Activated T-cell treated with anti-CD3 and anti-CD28 coated beads for 24 hours (primary cell): ENCODE measurements at regions not wholly inside any gene's neighbourhood (a gene's known extent, or its start where the extent isn't known, plus 50 kb on each side); places are given as distances from the start of the nearest gene placed in this dataset.

Experiments
- DNase-seq: peaks from one replicate; pipeline ENCODE4 v3.0.0-alpha.2; 2020; ENCODE audit warnings: low read depth

DNA sequence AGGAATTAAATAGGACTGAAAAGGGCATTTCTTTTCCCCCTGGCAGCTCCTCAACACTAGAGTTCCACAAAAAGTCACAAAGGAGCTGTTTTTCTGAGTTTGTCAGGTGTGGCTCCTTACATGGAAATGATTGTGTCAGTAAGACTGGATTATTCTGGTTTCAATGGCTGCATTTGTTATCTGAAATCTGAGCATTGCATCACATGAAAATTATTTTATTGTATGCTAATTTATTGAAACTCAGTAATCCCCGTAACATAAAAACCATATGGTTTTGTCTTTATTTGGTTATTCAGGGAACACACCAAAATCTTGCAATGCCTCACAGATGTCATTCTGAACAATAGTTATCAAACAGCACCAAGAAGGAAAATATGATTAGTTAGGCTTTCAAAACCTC, 439.7 kb upstream of the TNP1 start:
- no peak for DNase-seq

DNA sequence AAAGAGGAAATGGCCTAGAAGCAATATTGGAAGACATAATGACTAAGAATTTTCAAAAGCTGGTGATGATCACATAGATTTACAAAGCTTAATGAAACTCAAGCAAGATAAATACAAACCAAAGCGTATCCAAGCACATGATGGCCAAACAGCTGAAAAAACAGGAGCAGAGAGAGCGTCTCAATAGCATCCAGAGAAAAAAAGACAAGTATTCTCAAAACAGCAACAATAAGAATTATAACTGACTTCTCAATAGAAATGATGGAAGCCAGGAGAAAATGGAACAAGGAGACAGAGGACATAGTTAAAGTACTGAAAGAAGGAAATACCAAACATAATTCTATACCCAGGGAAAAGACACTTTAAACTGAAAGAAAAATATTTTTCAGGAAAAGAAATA, 437.2 kb upstream of the TNP1 start:
- no peak for DNase-seq

DNA sequence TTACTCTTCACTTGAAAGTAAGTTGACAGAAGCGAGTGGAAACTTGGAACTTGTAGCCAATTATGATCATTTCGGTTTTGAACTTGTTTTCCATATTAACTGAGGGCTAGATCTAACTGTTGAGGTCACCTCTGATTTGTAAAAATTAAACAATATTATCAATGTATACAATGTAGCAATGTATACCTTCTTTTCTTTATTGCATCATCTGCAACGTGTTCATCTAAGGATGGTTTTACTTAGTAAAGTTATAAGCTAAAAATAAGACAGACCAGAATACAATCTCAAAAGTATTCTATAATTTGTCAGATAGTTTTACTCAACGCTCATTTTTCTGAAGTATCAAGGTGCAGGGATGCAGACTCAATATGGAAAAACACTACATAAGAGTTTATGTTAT, 435.0 kb upstream of the TNP1 start:
- no peak for DNase-seq

DNA sequence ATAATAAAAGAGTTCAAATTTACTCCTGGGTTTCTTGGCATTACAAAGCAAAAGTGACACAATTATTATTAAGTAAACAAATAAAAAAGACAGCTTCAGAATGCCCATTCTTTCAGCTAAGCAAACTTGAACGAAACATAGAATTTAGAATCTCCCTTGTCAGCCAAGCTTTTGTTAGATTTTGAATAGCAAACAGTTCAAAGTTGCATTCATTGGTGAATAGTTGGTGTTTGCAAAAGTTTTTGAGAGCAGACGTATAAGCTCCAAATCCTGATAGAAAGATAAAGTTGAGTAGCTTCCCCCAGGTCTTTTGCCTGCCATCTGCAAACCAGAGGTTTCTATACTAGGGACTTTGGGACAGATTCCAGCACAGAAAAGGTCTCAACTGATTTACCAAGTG, 434.3 kb upstream of the TNP1 start:
- DNase-seq: no peak

DNA sequence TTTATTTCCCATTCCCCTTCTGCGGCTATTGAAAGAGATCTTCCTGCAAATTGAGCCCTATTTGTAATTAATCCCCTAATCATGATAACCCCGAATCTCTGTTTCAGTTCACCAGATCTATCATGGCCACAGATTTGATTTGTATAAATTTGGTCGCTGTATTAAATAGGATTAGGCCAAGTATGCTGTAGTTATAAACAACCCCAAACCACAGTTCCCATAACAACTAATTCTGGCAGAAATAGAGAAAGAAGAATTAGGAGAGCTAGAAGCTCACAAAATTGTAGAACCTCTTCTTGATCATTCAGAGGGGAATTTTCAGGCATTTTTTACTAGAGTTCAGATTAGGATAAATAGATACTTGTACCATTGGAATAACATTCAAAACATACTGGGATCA, 433.7 kb upstream of the TNP1 start:
- DNase-seq: no peak

DNA sequence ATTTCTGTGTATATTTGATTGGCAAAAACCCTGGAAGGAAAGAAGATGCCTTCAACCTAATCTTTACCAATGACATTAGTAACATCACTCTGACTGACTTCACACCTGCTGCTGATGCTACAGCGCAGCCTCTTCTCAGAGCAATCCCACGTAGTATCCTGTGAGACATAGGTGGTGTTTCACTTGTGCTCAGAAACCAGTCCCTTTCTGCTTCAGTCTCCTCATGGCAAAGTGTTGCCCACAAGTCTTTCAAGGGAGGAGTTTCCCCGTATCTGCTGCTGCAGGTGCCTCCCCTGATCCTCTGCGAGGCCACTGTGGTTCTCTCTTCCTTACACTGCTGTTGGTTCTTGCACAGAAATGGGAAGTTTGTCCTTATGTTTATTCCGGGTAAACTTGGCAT, 433.2 kb upstream of the TNP1 start:
- DNase-seq: no peak

DNA sequence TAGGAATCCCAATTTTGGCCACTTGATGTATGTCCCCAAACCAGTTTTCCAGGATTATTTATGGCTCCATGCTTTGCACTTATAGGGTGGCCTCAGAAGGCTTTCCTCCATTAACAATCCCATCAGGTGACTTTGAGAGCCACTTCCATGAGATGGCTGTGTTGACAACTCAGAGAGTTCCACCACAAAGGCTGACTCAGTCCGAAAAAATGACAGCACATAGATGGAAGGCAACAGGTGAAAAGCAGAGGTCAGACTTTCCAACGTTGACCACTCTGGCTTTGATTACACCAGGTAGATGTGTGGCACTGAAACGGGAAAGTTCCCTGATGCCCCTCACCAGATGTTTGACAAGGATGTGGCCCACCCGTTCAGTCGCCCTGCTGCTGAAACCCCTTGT, 431.4 kb upstream of the TNP1 start:
- DNase-seq: no peak

DNA sequence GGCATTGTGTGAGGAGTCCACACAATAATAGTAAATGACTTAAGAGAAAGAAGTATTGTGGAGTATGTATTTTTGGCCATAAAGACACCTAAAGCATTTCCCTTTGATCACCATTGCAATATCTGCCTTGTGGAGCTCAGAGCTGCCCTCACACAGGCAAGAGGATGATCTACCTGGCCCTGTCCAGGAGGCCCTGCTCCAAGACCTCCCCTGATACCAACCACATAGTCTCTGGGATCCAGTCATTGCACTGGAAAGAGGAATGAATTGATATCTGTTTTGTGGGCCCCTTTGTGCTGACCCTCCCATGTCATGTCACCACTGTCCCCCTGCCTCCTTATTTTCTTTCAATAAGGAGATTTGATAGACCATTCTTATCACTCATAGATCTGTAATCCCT, 430.6 kb upstream of the TNP1 start:
- DNase-seq: no peak

DNA sequence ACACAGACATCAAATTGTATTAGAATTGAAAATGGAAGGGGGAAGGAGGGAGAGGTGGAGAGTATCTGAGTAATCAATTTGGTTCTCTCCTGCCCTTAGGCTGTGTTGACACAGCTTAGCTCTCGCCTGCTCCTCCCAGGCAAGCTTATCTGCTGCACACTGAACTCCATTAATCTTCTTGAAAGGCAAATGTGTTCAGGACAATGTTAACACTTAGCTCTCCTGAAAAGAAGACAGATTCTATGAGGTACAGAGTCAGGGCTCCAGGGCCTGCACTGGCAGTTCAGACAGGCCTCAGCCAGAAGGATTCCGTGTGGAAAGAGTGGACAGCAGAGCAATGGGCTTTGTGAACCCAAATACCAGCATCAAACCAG, 430.0 kb upstream of the TNP1 start:
- no peak for DNase-seq

DNA sequence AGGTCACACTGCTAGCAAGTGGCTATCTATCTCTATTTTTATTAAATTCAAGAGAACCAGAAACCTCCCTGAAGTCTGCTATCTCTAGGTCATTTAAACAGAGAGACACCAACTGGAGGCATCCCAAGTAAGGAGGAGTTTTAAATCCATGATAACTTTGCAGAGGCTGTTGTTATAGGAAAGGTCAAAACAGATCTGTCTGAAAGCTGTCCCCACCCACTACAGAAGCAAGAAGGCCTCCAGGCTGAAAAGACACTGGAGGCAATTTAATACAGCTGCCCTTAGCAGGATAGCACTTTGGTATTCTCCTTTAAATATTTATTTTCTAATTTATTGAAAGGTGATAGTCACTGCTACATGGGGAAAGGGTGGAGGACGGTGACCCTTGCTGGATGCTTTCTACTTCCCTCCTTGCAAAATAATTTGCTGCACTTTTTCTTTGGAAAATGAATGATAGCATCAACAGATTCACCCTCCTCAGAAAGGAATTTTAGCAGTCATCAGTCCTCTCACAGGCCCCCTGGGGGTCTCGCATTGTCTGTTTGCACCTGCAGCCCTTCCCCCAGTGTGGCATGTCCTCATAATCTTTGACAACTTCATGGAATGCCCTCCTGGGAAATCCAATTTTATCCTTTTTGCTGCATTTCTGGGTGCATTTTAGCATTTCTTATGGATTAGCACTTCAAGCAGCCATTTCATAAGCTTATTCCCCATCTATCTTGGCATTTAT, 429.5 kb upstream of the TNP1 start:
- no peak for DNase-seq

DNA sequence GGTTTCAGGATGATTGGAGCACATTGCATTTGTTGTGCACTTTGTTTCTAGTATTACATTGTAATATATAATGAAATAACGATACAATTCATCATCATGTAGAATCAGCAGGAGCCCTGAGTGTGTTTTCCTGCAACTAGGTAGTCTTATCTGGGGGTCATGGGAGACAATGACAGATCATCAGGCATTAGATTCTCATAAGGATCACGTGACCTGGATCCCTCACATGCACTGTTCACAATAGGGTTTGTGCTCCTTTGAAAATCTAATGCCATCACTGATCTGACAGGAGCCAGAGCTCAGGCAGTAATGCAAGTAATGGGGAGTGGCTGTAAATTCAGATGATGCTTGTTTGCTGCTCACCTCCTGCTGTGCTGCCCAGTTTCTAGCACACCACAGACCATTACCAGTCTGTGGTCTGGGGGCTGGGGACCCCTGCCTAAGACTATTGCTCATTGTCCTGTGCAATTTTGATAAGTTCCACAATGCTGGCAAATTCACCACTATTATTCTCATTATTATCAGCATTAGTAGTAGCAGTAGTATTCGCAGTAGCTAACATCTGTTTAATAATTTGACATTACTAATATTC, 428.7 kb upstream of the TNP1 start:
- DNase-seq: no peak

DNA sequence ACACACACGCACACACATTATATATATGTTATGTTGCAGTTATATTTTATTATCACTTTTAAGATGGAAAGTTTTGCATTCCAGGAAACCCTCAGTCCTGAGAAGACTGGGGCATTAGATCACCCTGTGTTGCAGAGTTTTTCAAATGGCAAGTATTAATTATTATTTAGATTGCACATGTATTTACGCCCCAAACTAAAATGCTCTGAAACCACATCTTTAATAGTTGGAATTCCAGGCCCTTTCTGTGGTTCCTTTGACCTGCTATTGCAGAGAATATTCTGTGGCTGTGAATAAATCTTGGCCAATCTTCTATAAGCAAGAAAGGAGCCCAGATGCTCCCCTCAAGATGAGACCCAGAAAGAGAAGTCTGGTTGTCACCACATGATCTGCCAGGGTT, 427.0 kb upstream of the TNP1 start:
- no peak for DNase-seq

DNA sequence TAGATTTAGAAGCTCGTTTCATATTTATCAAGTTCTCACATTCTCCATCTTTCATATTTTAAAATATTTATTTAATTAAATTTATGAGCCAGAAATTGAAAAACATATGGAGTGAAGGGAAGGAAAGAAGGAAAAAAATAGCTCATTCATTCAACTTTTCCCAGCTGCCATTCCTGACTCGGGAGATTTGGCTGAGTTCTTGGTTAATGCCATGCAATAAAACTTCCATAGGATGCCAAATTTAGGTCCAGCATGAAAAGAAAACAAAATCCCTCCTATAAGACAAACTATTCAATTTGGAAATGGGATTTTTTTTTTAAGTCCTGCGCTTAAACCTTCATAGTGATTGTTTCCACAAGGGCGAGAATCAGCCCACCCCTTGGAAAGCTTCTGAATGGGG, 426.1 kb upstream of the TNP1 start:
- DNase-seq: no peak

DNA sequence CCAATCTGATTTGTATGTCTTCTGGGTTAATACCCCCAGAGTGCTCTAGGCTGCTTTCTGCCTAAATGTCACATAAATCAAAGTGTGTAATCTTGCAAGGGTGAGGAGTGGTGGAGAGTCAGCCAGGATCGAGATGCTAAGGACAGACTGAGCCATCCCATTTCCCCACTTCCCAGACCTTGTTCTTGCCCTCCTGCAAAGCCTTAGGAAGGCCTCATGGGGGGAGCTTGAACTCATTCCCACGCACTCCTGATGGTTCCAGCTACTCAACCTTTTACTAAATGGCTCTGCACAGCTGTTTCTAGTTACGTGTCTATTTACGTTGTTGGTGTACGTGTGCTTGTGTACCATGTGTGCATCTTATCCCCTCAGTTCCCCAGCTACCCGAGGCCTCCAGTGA, 423.6 kb upstream of the TNP1 start:
- DNase-seq: no peak

DNA sequence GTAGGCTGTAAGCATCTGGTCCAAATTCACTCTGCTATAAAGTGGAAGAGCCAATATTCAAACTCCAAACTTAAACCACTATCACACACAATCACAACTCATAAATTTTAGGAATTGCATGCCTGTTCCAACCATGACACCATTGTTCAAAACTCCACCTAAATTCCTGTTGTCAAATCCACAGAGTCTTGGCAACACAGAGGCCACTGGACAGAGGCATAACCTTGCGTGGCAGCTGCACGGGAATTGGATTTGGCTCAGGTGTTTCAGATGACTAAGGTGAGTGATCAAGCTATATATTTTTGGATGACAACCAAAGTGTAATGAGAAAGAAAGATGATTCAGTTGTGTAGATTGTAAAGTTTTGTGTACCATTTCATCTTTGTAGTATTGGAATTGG, 422.7 kb upstream of the TNP1 start:
- no peak for DNase-seq

DNA sequence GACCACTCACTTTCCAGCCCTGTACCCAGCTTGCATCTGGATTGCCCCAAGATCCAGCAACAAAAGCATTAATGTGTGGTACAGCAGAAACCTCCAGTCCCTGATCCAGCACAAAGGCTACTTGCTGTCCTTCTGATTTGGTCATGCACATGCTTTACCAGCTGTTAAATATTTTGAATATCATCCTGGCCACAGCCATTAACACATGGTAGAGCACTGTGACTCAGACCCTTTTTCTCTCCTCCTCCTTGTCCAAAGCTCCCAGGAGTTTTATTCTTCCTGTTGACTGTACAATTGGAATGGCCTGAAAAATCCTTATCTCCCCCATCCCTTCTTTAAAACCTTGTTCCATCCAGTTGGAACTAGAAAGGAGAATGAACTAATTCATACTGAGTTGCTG, 419.7 kb upstream of the TNP1 start:
- DNase-seq: no peak

DNA sequence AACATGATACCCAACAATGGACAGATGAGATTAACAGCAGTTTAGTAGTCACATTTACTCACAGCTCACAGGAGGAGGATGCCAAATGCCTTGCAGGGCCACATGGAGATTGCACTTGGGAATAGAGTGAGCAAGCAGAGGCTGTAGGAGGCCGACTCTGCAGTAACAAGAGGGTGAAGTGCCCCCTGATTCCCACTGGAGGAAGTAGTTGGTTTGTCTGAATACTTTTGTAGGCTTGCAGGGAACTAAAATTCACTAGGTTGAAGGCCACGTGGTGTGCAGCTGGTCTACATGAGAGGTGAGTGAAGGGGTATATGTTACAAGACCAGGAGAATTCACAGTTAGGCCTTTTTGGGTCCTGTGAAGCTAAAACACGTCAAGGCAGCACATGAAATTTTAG, 419.3 kb upstream of the TNP1 start:
- no peak for DNase-seq

DNA sequence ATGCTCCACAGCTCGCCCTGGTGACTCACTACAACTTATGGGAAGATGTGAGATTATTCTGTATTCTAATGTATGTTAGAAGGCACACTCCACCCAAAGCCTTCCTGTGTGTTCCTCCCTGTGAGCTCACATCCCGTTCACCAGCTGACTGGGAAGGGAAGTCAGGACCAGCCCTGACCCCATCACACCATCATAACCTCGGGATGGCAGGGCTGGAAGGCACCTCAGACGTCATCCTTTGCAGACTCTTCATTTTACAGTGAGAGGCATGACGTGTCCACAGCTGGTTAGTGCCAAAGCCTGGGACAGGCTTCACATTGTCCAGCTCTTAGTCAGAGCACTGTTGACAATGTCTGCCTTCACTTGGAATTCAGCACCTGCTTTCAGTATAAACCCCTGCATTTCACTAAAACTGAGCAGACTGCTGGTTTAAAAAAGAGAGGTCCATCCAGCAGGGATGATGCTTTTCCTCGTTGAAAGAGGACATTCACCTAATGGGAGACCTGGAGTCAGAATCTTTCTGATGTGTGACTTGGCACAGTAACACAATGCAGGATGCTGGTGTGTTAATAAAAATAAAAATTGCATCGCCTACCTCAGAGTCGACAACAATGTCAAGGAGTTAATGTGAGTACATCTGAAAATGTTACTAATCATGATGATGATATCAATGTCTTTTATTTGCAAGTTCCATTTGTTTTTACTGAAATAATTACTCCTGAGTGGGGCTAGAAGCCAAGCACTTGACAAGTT, 418.0 kb upstream of the TNP1 start:
- no peak for DNase-seq

DNA sequence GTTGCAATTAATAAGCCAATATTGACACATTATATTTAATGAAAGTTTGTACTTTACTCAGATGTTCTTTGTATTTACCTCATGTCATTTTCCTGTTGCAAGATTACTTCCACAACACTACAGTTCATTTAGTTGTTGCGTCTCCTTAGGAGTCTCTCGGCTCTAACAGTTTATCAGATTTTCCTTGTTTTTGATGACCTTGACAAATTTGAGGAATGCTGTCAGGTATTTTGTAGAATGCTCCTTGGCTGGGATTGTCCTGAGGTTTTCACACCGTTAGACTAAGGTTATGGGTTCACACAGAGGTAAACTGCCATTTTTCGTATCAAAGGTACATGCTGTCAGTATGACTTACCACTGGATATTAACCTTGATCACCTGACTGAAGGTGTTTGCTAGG, 416.6 kb upstream of the TNP1 start:
- DNase-seq: no peak

DNA sequence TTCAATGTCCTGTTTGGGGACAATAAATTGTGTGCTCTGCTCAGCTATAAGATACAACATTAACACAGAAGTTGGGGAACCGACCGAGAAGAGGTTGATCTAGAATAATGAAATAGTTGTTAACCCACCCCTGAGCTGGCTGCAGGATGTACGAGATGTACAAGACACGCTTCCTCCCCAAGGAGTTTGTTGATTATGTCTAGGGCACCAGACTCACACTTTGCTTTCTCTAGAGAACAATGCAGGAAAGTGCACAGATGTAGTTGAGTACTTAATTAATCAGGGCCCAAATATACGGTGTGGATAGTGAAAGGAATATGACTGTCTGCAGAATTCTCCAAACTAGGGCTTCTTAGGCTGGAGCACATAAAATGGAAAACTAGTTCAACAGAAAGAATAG, 415.2 kb upstream of the TNP1 start:
- DNase-seq: no peak

DNA sequence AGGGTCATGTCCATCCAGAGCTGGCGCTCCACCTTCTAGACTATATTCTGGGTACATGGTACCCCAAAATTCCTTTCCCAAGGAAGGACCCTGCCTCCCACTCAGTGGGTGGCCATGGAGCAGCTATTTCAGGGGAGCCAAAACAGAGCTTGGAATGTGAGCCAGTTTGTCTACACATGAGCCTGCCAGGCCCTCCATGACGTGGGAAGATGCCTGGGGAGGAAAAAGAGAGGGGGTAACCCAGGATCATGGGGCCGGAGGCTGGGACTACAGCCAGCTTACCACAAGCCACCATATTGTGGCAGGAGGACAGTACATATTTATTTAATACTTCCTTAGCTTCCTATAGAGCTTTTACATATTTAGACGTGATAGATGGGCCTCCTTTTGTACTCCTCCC, 414.7 kb upstream of the TNP1 start:
- no peak for DNase-seq

DNA sequence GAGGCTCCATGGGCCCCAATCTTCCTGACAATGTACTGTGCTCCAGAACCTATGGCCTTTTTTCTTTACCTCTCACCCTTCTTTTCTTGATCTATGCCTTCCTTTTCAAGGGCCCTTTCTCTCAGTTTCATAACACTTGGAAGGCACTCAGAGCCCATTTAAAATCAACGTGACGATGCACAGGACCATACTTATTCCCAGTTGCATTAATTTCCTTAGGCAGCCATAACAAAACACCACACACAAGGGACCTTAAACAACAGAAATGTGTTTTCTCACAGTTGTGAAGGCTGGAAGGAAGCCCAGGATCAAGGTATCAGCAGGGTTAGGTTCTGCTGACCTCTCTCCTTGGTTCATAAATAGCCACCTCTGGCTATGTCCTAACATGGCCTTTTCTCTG, 414.0 kb upstream of the TNP1 start:
- DNase-seq: no peak

DNA sequence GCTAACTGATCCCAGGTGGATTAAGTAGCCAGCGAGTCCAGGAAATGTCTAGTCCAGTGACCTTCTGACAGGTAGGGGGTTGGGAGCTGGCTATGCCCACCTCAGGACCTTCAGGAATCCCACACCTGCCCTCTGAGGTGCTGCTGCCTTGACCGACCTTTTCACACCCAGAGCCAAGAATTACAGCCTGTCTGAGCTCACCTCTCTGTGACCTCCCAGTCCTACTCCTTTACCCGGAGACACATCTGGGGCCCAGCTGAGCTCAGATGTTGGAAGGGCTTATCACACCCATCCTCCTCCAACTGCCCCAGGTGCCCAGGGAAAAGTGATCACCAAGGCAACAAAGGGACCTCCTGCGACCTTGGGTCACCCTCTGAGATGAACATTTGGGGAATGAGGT, 413.3 kb upstream of the TNP1 start:
- no peak for DNase-seq

DNA sequence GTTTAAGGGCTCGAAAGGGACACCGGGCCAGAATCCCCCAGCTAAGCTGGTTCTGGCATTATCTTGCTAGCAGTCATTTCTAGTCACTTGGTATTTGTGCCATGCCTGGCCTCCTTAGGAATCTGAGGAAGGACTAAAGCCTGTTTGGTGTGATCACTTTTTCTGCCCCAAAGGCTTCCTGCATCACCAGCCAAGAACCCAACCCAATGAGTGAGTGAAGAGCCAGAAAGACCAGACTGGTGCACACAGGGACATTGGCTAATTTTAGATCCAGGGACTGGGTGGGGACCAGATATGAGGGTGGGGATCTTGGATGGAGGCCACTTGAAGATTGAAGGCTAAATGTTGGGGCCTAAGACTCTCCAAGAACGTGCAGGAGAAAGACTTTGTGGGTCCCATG, 411.9 kb upstream of the TNP1 start:
- no peak for DNase-seq
